Spinal cord (tissue), 9 donors: ENCODE measurements at regions not wholly inside any gene's neighbourhood (a gene's known extent, or its start where the extent isn't known, plus 50 kb on each side); places are given as distances from the start of the nearest gene placed in this dataset.

Experiments
- DNase-seq, 6 donors: peaks; one replicate each; pipeline versions ENCODE4 v3.0.0 to v3.0.0-alpha.2; 2013 to 2015; ENCODE audit warnings: low spot score in 6 of 6, low read depth in 4 of 6
- H3K27ac ChIP-seq: one replicate; pipeline ENCODE4 v1.5.1; 2013; ENCODE audit warnings: low read depth, low read length, control low read depth
- H3K27me3 ChIP-seq: one replicate; pipeline ENCODE4 v1.6.1; 2013; ENCODE audit warnings: low read length; ENCODE audit not compliant: control insufficient read depth, insufficient read depth
- H3K36me3 ChIP-seq: one replicate; pipeline ENCODE4 v1.6.1; 2013; ENCODE audit warnings: low read length; ENCODE audit not compliant: control insufficient read depth, insufficient read depth
- H3K4me1 ChIP-seq: one replicate; pipeline ENCODE4 v1.6.1; 2013; ENCODE audit warnings: low read length; ENCODE audit not compliant: control insufficient read depth, insufficient read depth
- H3K4me3 ChIP-seq: one replicate; pipeline ENCODE4 v1.5.1; 2013; ENCODE audit warnings: low read depth, low read length, control low read depth
- H3K9me3 ChIP-seq: one replicate; pipeline ENCODE4 v1.6.1; 2013; ENCODE audit warnings: low read length; ENCODE audit not compliant: control insufficient read depth, insufficient read depth
- WGBS: methylation state at CpG from one replicate; pipeline ENCODE4 v1.1.5; 2013; ENCODE audit warnings: missing lambda C conversion rate; ENCODE audit not compliant: insufficient coverage; 5-methylcytosine and 5-hydroxymethylcytosine counted together
- donor health status: healthy.

DNA sequence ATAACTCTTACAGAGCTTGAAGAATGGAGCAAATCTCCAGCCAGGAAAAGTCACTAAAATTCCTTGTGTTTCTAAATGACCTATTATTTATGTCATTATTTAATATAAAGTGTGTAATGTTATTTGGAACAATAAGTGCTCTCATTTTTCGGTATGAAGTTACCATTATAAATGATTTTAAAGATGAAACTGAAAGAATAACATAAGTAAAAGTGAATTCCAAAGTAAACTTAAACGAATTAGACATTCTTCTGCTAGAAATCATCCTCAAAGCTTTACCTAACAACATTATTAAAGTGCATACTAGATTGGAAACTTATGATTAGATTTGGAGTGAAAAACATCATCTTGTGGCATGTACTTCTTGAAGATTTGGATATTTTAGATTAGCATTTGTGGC is 897.2 kb upstream of the CDH2 start:
- no CpG with 5 or more reads among the region's 2 CpGs for WGBS
- Histone ChIP-seq H3K27ac (no peak overlapping the region), H3K4me3 (no peak overlapping the region), H3K27me3 (no peaks in the 10 kb centered on the region), H3K36me3 (no peaks in the 10 kb centered on the region), H3K4me1 (no peaks in the 10 kb centered on the region), H3K9me3 (no peaks in the 10 kb centered on the region)
- DNase-seq: no peak

GRCh38 chr18:29071869-29072268 is 894.9 kb upstream of the CDH2 start:
- Histone ChIP-seq H3K27me3 (no peaks in the 10 kb centered on the region), H3K27ac (no peak overlapping the region), H3K36me3 (no peaks in the 10 kb centered on the region), H3K9me3 (no peaks in the 10 kb centered on the region), H3K4me1 (no peaks in the 10 kb centered on the region), H3K4me3 (no peak overlapping the region)
- DNase-seq: no peak
- WGBS: 67% methylated on average over 2 of the region's 2 CpGs

GRCh38 chr18:29063346-29063745 is 886.4 kb upstream of the CDH2 start:
- Histone ChIP-seq H3K4me3 (no peak overlapping the region), H3K27me3 (no peaks in the 10 kb centered on the region), H3K9me3 (no peaks in the 10 kb centered on the region), H3K4me1 (no peaks in the 10 kb centered on the region), H3K27ac (no peak overlapping the region), H3K36me3 (no peaks in the 10 kb centered on the region)
- DNase-seq: no peak
- no CpG with 5 or more reads among the region's 2 CpGs for WGBS

- peak in 1 of 6 donors; percentile 15 for DNase-seq
- Histone ChIP-seq H3K9me3 (no peaks in the 10 kb centered on the region), H3K4me3 (no peak overlapping the region), H3K4me1 (no peaks in the 10 kb centered on the region), H3K27ac (no peak overlapping the region), H3K27me3 (no peaks in the 10 kb centered on the region), H3K36me3 (no peaks in the 10 kb centered on the region)
These were observed 886.0 kb upstream of the CDH2 start for GRCh38 chr18:29062921-29063320.

GRCh38 chr18:29060349-29060748 is 883.4 kb upstream of the CDH2 start:
- DNase-seq: no peak
- H3K27ac ChIP-seq: no peak overlapping the region
- no peaks in the 10 kb centered on the region for H3K36me3 ChIP-seq
- no peaks in the 10 kb centered on the region for H3K27me3 ChIP-seq
- H3K4me3 ChIP-seq: no peak overlapping the region
- no CpG with 5 or more reads among the region's 1 CpG for WGBS
- H3K4me1 ChIP-seq: no peaks in the 10 kb centered on the region
- H3K9me3 ChIP-seq: no peaks in the 10 kb centered on the region

DNA sequence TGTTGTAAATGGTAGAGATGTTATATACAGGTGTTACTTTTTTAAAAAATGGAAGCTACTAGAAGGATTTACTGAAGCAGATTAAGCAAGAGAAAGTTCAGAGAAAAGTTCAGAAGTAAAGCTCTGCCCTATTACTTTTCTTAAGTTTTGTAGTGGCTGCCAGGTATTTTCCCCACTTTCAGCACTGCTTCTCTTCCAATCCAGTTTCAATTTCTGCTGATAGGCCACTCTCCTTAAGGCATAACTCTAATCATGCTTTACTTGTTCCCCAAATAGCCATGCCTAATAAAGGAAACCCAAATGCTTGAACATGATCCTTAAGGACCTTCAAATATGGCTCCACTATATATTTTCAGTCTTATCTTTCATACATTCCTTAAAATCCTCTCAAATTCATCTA is 880.8 kb upstream of the CDH2 start:
- no peaks in the 10 kb centered on the region for H3K9me3 ChIP-seq

GRCh38 chr18:29056800-29057199 is 879.9 kb upstream of the CDH2 start:
- WGBS: 22% methylated on average over 1 of the region's 2 CpGs
- no peak for DNase-seq
- no peaks in the 10 kb centered on the region for H3K9me3 ChIP-seq
- H3K36me3 ChIP-seq: no peaks in the 10 kb centered on the region
- no peak overlapping the region for H3K4me3 ChIP-seq
- H3K27me3 ChIP-seq: no peaks in the 10 kb centered on the region
- no peak overlapping the region for H3K27ac ChIP-seq
- H3K4me1 ChIP-seq: no peaks in the 10 kb centered on the region

More for the DNA sequence above, 880.8 kb upstream of the CDH2 start:
- no peak for DNase-seq
- H3K4me1 ChIP-seq: no peaks in the 10 kb centered on the region
- no peak overlapping the region for H3K27ac ChIP-seq
- no peaks in the 10 kb centered on the region for H3K27me3 ChIP-seq
- H3K36me3 ChIP-seq: no peaks in the 10 kb centered on the region
- H3K4me3 ChIP-seq: no peak overlapping the region

GRCh38 chr18:29041976-29042375 is 865.0 kb upstream of the CDH2 start:
- H3K27me3 ChIP-seq: no peaks in the 10 kb centered on the region
- H3K4me3 ChIP-seq: no peak overlapping the region
- H3K36me3 ChIP-seq: no peaks in the 10 kb centered on the region
- DNase-seq: no peak
- no CpG with 5 or more reads among the region's 1 CpG for WGBS
- H3K9me3 ChIP-seq: peaks cover 5% of the 10 kb centered on the region
- H3K27ac ChIP-seq: no peak overlapping the region
- no peaks in the 10 kb centered on the region for H3K4me1 ChIP-seq

GRCh38 chr18:29034113-29034856 is 857.4 kb upstream of the CDH2 start:
- Histone ChIP-seq H3K4me3 (no peak overlapping the region), H3K9me3 (no peaks in the 10 kb centered on the region), H3K27ac (no peak overlapping the region), H3K36me3 (no peaks in the 10 kb centered on the region), H3K27me3 (no peaks in the 10 kb centered on the region), H3K4me1 (no peaks in the 10 kb centered on the region)
- 100% methylated on average over 1 of the region's 3 CpGs for WGBS
- no peak for DNase-seq

DNA sequence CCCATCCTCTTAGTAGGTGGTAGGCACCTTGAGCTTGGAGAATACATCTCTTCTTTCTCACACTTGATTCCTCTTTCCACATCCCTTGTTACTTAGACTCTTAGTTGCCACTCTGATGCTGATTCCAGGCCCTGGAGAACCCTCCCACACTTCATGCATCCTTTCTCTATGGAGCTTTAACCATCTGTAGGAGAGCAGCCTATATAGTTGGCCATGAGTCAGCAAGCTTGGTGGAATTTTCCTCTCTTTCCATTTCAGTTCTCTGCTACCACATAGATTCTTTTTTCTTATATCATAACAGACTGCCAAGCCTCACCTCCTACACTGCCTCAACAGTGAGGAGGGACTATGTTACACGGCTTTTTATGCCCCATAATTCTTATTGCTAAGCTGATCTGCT is 851.6 kb upstream of the CDH2 start:
- H3K9me3 ChIP-seq: no peaks in the 10 kb centered on the region
- no peaks in the 10 kb centered on the region for H3K36me3 ChIP-seq
- H3K27me3 ChIP-seq: no peaks in the 10 kb centered on the region
- H3K4me1 ChIP-seq: no peaks in the 10 kb centered on the region
- no CpG with 5 or more reads among the region's 1 CpG for WGBS
- DNase-seq: no peak
- H3K27ac ChIP-seq: no peak overlapping the region
- no peak overlapping the region for H3K4me3 ChIP-seq
